ENCODE measurements at regions not wholly inside any gene's neighbourhood (a gene's known extent, or its start where the extent isn't known, plus 50 kb on each side); places are given as distances from the start of the nearest gene placed in this dataset.

GRCh38 chr9:1461812-1462211 is 411.7 kb downstream of the DMRT2 start:
- H3K9me3 ChIP-seq (ENCODE audit: control insufficient read depth, low read length, poor library complexity, severe bottlenecking), result no peaks in the 10 kb centered on the region
- Mint-ChIP-seq H3K4me3 (no peak overlapping the region), H3K27me3 (peaks cover 15% of the 10 kb centered on the region), H3K36me3 (ENCODE audit: low read depth) (no peaks in the 10 kb centered on the region), H3K4me1 (peaks cover 2% of the 10 kb centered on the region), H3K27ac (no peak overlapping the region)
- DNase-seq (no peak), ATAC-seq (no peak)

GRCh38 chr9:1462626-1463308 is 412.6 kb downstream of the DMRT2 start:
- Mint-ChIP-seq H3K27me3 (peaks cover 15% of the 10 kb centered on the region), H3K4me1 (peaks cover 2% of the 10 kb centered on the region), H3K27ac (no peak overlapping the region), H3K36me3 (ENCODE audit: low read depth) (no peaks in the 10 kb centered on the region), H3K4me3 (no peak overlapping the region)
- no peak for ATAC-seq
- no peak for DNase-seq
- H3K9me3 ChIP-seq (ENCODE audit: control insufficient read depth, low read length, poor library complexity, severe bottlenecking), result no peaks in the 10 kb centered on the region

- no peak overlapping the region for H3K27ac Mint-ChIP-seq
- H3K36me3 Mint-ChIP-seq (ENCODE audit: low read depth), result no peaks in the 10 kb centered on the region
- H3K4me3 Mint-ChIP-seq, result no peak overlapping the region
- DNase-seq, result no peak
- no peak for ATAC-seq
- no peaks in the 10 kb centered on the region for H3K4me1 Mint-ChIP-seq
- H3K27me3 Mint-ChIP-seq, result peaks cover 9% of the 10 kb centered on the region
- H3K9me3 ChIP-seq (ENCODE audit: control insufficient read depth, low read length, poor library complexity, severe bottlenecking), result no peaks in the 10 kb centered on the region
Observed at GRCh38 chr9:1469996-1470395, 419.8 kb downstream of the DMRT2 start.

DNA sequence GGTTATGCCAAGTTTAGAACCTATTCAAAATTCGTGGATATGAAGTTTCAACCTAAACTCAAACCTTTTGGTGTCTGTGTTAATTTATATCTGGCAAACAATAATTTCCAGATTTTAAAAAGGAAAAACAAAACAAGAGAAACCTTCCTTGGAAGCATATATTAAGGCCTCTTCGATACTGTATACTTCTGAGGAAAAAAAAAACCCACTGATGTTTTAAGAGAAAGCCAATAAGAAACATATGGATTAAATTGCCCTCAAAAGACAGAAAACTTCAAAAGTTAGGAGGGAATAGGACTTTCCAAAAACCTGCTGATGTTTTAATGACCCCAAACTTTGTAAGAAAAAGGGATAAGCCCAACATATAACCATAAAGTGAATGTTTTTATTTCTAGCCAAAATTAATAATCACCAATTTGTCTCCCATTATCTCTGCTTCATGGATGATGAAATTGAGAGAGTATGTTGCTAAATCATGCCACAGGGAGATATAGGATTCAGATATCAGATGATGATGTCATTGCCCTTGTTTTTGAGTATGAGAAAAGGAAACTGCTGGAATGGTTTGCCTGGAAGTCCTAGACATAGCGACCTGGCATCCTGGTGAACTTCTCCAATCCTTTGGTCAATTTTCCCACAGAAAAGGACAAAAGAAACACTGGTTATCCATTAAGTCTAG is 423.9 kb downstream of the DMRT2 start:
- DNase-seq, result no peak
- ATAC-seq, result no peak

DNA sequence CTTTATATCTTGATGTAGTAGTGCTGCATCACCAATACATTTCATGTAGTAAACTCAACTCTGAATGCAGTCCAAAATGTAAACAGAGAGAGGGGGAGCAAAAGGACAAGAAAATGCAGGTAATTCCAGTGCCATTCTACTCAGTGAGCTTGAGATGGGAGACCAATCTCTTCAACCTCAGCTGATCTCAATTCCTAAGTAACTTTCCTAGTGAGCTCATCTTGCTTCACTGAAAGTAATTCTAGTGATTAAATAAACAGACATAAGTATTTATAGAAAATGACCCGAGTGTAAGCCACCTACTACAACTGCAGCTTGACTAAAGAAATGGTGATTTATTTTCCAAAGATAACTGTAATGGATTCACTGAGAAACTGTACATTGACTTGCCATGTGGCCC is 424.5 kb downstream of the DMRT2 start:
- Mint-ChIP-seq H3K27ac (no peak overlapping the region), H3K27me3 (no peaks in the 10 kb centered on the region), H3K36me3 (ENCODE audit: low read depth) (no peaks in the 10 kb centered on the region), H3K4me1 (no peaks in the 10 kb centered on the region), H3K4me3 (no peak overlapping the region)
- H3K9me3 ChIP-seq (ENCODE audit: control insufficient read depth, low read length, poor library complexity, severe bottlenecking), result no peaks in the 10 kb centered on the region
- ATAC-seq (no peak), DNase-seq (no peak)

More for the DNA sequence above, 423.9 kb downstream of the DMRT2 start:
- Mint-ChIP-seq H3K36me3 (ENCODE audit: low read depth) (no peaks in the 10 kb centered on the region), H3K4me3 (no peak overlapping the region), H3K4me1 (no peaks in the 10 kb centered on the region), H3K27me3 (no peaks in the 10 kb centered on the region), H3K27ac (no peak overlapping the region)
- no peaks in the 10 kb centered on the region for H3K9me3 ChIP-seq (ENCODE audit: control insufficient read depth, low read length, poor library complexity, severe bottlenecking)

DNA sequence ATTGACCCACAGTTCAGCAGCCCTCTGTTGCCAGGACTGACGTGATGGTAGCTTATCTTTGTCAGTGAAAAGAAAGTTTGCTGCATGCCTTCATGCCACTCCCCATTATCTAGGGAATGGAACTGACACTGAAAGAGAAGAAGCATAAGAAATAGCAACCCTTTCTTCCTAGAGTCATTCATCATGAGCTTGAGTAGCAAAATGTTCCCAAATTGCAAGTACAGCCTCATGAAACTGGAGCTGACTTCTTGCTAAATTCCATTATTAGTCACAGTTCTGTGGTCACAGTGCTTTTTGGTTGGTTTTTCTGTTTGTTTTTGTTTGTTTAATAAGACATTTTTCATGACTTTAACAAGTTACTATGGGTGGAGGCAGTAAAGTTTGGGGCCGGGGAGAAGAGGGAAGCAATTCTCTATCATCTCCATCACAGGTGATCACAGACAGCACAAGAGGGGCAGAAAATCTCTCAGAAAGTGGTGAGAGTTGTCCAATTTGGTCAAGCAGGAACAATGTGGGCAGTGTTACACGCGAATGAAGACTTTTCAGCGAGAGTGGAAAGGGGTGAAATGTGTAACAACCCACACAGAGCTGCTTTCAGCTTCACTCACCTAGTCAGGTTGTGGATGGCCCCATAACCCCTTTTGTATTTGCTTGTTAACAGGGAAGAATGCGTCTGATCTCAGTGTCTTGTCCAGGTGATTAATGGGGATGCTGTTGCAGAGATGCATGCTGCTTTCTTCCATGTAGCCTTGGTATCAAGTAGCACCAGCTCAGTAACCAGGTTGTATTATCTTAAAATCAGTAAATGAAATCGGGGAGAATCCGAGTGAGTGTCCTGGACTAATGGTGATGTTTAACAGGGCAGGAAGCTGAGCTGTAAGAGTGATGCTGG is 440.4 kb downstream of the DMRT2 start:
- Mint-ChIP-seq H3K4me1 (no peaks in the 10 kb centered on the region), H3K4me3 (no peak overlapping the region), H3K36me3 (ENCODE audit: low read depth) (no peaks in the 10 kb centered on the region), H3K27me3 (peaks cover 4% of the 10 kb centered on the region), H3K27ac (no peak overlapping the region)
- no peak for ATAC-seq
- no peaks in the 10 kb centered on the region for H3K9me3 ChIP-seq (ENCODE audit: control insufficient read depth, low read length, poor library complexity, severe bottlenecking)
- DNase-seq, result no peak

GRCh38 chr9:1492156-1492555 is 442.0 kb downstream of the DMRT2 start:
- DNase-seq (no peak), ATAC-seq (no peak)
- H3K9me3 ChIP-seq (ENCODE audit: control insufficient read depth, low read length, poor library complexity, severe bottlenecking), result no peaks in the 10 kb centered on the region
- Mint-ChIP-seq H3K4me1 (no peaks in the 10 kb centered on the region), H3K27me3 (peaks cover 4% of the 10 kb centered on the region), H3K27ac (no peak overlapping the region), H3K4me3 (no peak overlapping the region), H3K36me3 (ENCODE audit: low read depth) (no peaks in the 10 kb centered on the region)

DNA sequence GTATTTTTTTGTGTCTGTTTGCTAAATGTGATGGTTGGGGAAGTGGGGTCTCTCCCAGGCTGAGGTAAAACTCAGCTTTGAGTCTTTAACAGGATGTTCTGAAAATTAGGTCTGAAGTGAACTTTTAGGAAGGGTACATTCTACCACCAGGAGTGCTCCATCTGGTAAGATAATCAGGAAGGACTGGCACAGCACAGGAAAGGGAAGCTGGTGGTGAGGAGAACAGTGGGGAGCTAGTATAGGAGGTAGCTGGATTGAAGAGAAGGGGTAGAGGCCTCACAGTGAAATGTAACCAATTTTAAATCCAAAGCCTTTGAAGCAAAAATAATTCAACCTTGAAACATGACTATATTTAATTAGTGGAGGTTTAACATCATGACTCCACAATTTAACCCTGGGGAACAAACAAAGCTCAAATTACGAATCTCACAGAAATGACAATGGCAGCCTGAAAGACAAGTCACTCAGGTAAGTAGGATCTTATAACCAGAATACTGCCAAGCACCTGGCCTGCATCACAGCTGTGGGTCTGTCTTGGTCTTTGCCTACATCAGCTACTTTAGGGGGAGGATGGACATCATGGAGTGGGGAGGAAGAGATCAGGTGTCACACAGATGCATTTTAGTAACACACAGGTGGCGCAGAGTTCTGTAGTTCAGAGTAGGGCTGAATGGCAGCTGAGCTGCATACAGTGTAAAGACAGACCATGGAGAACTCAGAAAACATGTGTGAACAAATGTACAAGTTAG is 445.3 kb downstream of the DMRT2 start:
- DNase-seq (no peak), ATAC-seq (no peak)
- Mint-ChIP-seq H3K36me3 (ENCODE audit: low read depth) (no peaks in the 10 kb centered on the region), H3K4me1 (no peaks in the 10 kb centered on the region), H3K27me3 (peaks cover 4% of the 10 kb centered on the region), H3K27ac (no peak overlapping the region), H3K4me3 (no peak overlapping the region)
- no peaks in the 10 kb centered on the region for H3K9me3 ChIP-seq (ENCODE audit: control insufficient read depth, low read length, poor library complexity, severe bottlenecking)

GRCh38 chr9:1505489-1505888 is 455.3 kb downstream of the DMRT2 start:
- no peaks in the 10 kb centered on the region for H3K4me1 Mint-ChIP-seq
- no peaks in the 10 kb centered on the region for H3K36me3 Mint-ChIP-seq (ENCODE audit: low read depth)
- no peak overlapping the region for H3K4me3 Mint-ChIP-seq
- H3K27ac Mint-ChIP-seq, result no peak overlapping the region
- H3K27me3 Mint-ChIP-seq, result peaks cover 9% of the 10 kb centered on the region
- H3K9me3 ChIP-seq (ENCODE audit: control insufficient read depth, low read length, poor library complexity, severe bottlenecking), result no peaks in the 10 kb centered on the region
- ATAC-seq (no peak), DNase-seq (no peak)

- Mint-ChIP-seq H3K27ac (no peak overlapping the region), H3K27me3 (peaks cover 15% of the 10 kb centered on the region), H3K4me1 (peaks cover 4% of the 10 kb centered on the region), H3K36me3 (ENCODE audit: low read depth) (no peaks in the 10 kb centered on the region), H3K4me3 (no peak overlapping the region)
- DNase-seq, result no peak
- H3K9me3 ChIP-seq (ENCODE audit: control insufficient read depth, low read length, poor library complexity, severe bottlenecking), result no peaks in the 10 kb centered on the region
- no peak for ATAC-seq
Observed at GRCh38 chr9:1510712-1511111, 460.6 kb downstream of the DMRT2 start.

DNA sequence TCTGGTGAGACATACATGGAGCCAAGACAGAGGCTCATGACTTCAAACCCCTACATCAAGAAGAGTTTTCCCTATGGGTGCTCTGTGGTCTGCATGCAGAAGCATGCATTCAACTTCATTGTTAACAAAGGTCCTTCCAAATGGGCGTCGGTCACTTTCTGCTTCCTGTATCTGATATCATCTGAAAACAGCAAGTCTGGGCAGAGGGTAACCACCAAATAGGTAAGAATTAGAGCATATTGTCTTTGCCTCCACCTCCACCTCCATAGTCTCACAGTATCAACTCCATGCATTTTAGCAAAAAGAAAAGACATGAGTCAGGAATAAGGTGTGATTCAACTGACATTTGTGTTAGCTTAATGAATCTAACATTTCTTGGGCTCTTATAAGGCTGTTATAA is 462.9 kb downstream of the DMRT2 start:
- peaks cover 4% of the 10 kb centered on the region for H3K4me1 Mint-ChIP-seq
- no peak overlapping the region for H3K27ac Mint-ChIP-seq
- peaks cover 18% of the 10 kb centered on the region for H3K27me3 Mint-ChIP-seq
- H3K4me3 Mint-ChIP-seq, result no peak overlapping the region
- no peaks in the 10 kb centered on the region for H3K9me3 ChIP-seq (ENCODE audit: control insufficient read depth, low read length, poor library complexity, severe bottlenecking)
- ATAC-seq (no peak), DNase-seq (no peak)
- no peaks in the 10 kb centered on the region for H3K36me3 Mint-ChIP-seq (ENCODE audit: low read depth)

DNA sequence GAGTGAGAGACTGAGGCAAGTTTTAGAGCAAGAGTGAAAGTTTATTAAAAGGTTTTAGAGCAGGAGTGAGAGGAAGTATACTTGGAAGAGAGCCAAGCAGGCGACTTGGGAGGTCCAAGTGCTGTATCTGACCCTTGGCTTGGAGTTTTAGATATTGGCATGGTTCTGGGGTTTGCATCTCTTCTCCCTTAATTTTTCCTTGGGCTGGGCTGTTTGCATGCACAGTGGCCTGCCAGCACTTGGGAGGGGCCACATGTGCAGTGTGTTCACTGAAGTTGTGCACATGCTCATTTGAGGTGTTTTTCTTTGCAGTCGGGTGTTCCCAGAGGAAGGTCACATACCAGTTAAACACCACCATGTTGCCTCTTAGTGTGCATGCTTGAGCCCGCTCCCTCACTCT is 464.1 kb downstream of the DMRT2 start:
- no peak overlapping the region for H3K27ac Mint-ChIP-seq
- H3K4me1 Mint-ChIP-seq, result peaks cover 4% of the 10 kb centered on the region
- DNase-seq (no peak), ATAC-seq (no peak)
- H3K27me3 Mint-ChIP-seq, result peaks cover 18% of the 10 kb centered on the region
- no peaks in the 10 kb centered on the region for H3K9me3 ChIP-seq (ENCODE audit: control insufficient read depth, low read length, poor library complexity, severe bottlenecking)
- H3K4me3 Mint-ChIP-seq, result no peak overlapping the region
- H3K36me3 Mint-ChIP-seq (ENCODE audit: low read depth), result no peaks in the 10 kb centered on the region
